DND-41 (cell line): ENCODE measurements at regions not wholly inside any gene's neighbourhood (a gene's known extent, or its start where the extent isn't known, plus 50 kb on each side); places are given as distances from the start of the nearest gene placed in this dataset.

Experiments used
- ATAC-seq: fragments of 200-7000 bp; cut with Tn5 transposase; 3 replicates; pipeline ENCODE4 v1.9.1; 2021; ENCODE audit warnings: low read depth; ENCODE audit not compliant: insufficient read depth
- DNase-seq: peaks from one replicate; pipeline ENCODE4 v3.0.0-alpha.2; 2020
- H2AFZ ChIP-seq: 2 replicates; pipeline ENCODE4 v1.6.0; 2012; ENCODE audit warnings: low read depth, low read length
- H3K27ac ChIP-seq: 2 replicates; pipeline ENCODE4 v1.5.1; 2012; ENCODE audit warnings: low read length, inconsistent platforms
- H3K27me3 ChIP-seq: fragments of 200-600 bp; sonication (generic); 2 replicates; pipeline ENCODE4 v1.6.0; 2012; ENCODE audit warnings: low read length, mild to moderate bottlenecking, inconsistent platforms; ENCODE audit not compliant: insufficient read depth, poor library complexity
- H3K36me3 ChIP-seq: 2 replicates; pipeline ENCODE4 v1.5.1; 2012; ENCODE audit warnings: low read length, inconsistent platforms; ENCODE audit not compliant: insufficient read depth
- H3K4me1 ChIP-seq: 2 replicates; pipeline ENCODE4 v1.5.1; 2012; ENCODE audit warnings: mild to moderate bottlenecking, low read length; ENCODE audit not compliant: insufficient read depth
- H3K4me2 ChIP-seq: 2 replicates; pipeline ENCODE4 v1.6.0; 2012; ENCODE audit warnings: mild to moderate bottlenecking, moderate library complexity, low read length, inconsistent platforms; ENCODE audit not compliant: insufficient read depth
- H3K4me3 ChIP-seq, 2 experiments: fragments of 200-600 bp in 1 of 2; shearing (Covaris generic) in 1 of 2; 2 replicates each; pipeline ENCODE4 v1.5.1; 2012 to 2016; ENCODE audit warnings: inconsistent platforms in 2 of 2, low read length in 2 of 2, mild to moderate bottlenecking in 2 of 2, low read depth in 1 of 2, moderate library complexity in 1 of 2
- H3K79me2 ChIP-seq: 2 replicates; pipeline ENCODE4 v1.6.0; 2012; ENCODE audit warnings: low read length, inconsistent platforms; ENCODE audit not compliant: insufficient read depth
- H3K9ac ChIP-seq: 2 replicates; pipeline ENCODE4 v1.6.0; 2012; ENCODE audit warnings: low read depth, mild to moderate bottlenecking, inconsistent platforms, low read length, moderate library complexity
- H3K9me3 ChIP-seq: 2 replicates; pipeline ENCODE4 v1.5.1; 2012; ENCODE audit warnings: low read length, moderate library complexity, mild to moderate bottlenecking, inconsistent platforms; ENCODE audit not compliant: insufficient read depth, severe bottlenecking
- H4K20me1 ChIP-seq: 2 replicates; pipeline ENCODE4 v1.6.0; 2012; ENCODE audit warnings: low read length; ENCODE audit not compliant: insufficient read depth
- EZH2 ChIP-seq: IDR thresholded peaks from 3 replicates; pipeline ENCODE4 v1.6.1; 2012; ENCODE audit warnings: borderline replicate concordance, low read depth, mild to moderate bottlenecking, moderate library complexity, low read length, inconsistent platforms; ENCODE audit not compliant: severe bottlenecking
- TF ChIP-seq, protein P1 (sequence below): IDR thresholded peaks from 2 replicates; pipeline ENCODE4 v1.5.1; 2012; ENCODE audit warnings: borderline replicate concordance, low read length, moderate library complexity, mild to moderate bottlenecking; ENCODE audit not compliant: poor library complexity, severe bottlenecking; ENCODE audit errors: extremely low read depth

GRCh38 chr3:82145742-82146141, 384.3 kb upstream of the GBE1 start:
- Histone ChIP-seq H3K9ac (no peak overlapping the region), H3K4me2 (no peak overlapping the region), H3K4me3 (no peak overlapping the region), H3K27me3 (no peaks in the 10 kb centered on the region), H4K20me1 (no peaks in the 10 kb centered on the region), H3K4me1 (no peaks in the 10 kb centered on the region), H3K27ac (no peak overlapping the region), H2AFZ (no peak overlapping the region), H3K36me3 (no peaks in the 10 kb centered on the region), H3K9me3 (no peaks in the 10 kb centered on the region), H3K79me2 (no peaks in the 10 kb centered on the region)
- TF ChIP-seq, protein P1, sequence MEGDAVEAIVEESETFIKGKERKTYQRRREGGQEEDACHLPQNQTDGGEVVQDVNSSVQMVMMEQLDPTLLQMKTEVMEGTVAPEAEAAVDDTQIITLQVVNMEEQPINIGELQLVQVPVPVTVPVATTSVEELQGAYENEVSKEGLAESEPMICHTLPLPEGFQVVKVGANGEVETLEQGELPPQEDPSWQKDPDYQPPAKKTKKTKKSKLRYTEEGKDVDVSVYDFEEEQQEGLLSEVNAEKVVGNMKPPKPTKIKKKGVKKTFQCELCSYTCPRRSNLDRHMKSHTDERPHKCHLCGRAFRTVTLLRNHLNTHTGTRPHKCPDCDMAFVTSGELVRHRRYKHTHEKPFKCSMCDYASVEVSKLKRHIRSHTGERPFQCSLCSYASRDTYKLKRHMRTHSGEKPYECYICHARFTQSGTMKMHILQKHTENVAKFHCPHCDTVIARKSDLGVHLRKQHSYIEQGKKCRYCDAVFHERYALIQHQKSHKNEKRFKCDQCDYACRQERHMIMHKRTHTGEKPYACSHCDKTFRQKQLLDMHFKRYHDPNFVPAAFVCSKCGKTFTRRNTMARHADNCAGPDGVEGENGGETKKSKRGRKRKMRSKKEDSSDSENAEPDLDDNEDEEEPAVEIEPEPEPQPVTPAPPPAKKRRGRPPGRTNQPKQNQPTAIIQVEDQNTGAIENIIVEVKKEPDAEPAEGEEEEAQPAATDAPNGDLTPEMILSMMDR: no peak
- no peak for TF ChIP-seq EZH2
- no peak for ATAC-seq
- DNase-seq: no peak

GRCh38 chr3:82144811-82145210, 383.4 kb upstream of the GBE1 start:
- no peaks in the 10 kb centered on the region for H3K9me3 ChIP-seq
- no peaks in the 10 kb centered on the region for H3K4me1 ChIP-seq
- H4K20me1 ChIP-seq: no peaks in the 10 kb centered on the region
- DNase-seq (no peak), ATAC-seq (no peak)
- H3K36me3 ChIP-seq: no peaks in the 10 kb centered on the region
- no peak overlapping the region for H3K27ac ChIP-seq
- TF ChIP-seq, protein P1: no peak
- no peak for TF ChIP-seq EZH2
- no peak overlapping the region for H3K4me3 ChIP-seq
- no peaks in the 10 kb centered on the region for H3K27me3 ChIP-seq
- H3K4me2 ChIP-seq: no peak overlapping the region
- no peak overlapping the region for H3K9ac ChIP-seq
- H3K79me2 ChIP-seq: no peaks in the 10 kb centered on the region
- H2AFZ ChIP-seq: no peak overlapping the region

GRCh38 chr3:82143661-82144412, 382.4 kb upstream of the GBE1 start:
- peaks cover 8% of the 10 kb centered on the region for H3K9me3 ChIP-seq
- no peak overlapping the region for H2AFZ ChIP-seq
- no peaks in the 10 kb centered on the region for H3K79me2 ChIP-seq
- no peaks in the 10 kb centered on the region for H3K27me3 ChIP-seq
- H3K9ac ChIP-seq: no peak overlapping the region
- no peaks in the 10 kb centered on the region for H3K4me1 ChIP-seq
- no peaks in the 10 kb centered on the region for H4K20me1 ChIP-seq
- ATAC-seq (no peak), DNase-seq (no peak)
- no peak overlapping the region for H3K4me3 ChIP-seq
- H3K27ac ChIP-seq: no peak overlapping the region
- no peaks in the 10 kb centered on the region for H3K36me3 ChIP-seq
- no peak overlapping the region for H3K4me2 ChIP-seq
- TF ChIP-seq, protein P1: no peak
- TF ChIP-seq EZH2: no peak

DNA sequence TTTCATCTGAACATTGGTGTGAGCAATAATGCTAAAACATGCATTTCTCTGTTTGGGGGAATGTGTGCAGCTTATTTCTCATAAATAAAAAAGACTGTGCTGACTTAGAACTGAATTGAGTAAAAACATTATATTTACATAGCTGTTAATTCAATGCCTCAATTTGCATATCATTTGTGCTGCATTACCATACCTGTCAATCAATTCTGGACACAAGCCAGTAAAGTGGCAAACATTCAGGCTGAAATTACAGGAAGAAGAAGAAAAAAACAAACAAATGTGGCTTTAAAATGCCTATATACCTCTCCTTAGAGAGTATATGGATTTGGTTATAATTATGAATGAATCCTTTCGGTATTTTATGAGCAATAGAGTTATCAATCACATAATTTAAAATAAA, 380.1 kb upstream of the GBE1 start:
- H3K4me1 ChIP-seq: no peaks in the 10 kb centered on the region
- no peaks in the 10 kb centered on the region for H3K36me3 ChIP-seq

More for the DNA sequence above, 380.1 kb upstream of the GBE1 start:
- no peak for ATAC-seq
- Histone ChIP-seq H3K4me3 (no peak overlapping the region), H3K9ac (no peak overlapping the region), H2AFZ (no peak overlapping the region), H3K4me2 (no peak overlapping the region), H3K79me2 (no peaks in the 10 kb centered on the region), H4K20me1 (no peaks in the 10 kb centered on the region), H3K27me3 (no peaks in the 10 kb centered on the region), H3K9me3 (peaks cover 10% of the 10 kb centered on the region), H3K27ac (no peak overlapping the region)
- no peak for DNase-seq
- TF ChIP-seq, protein P1: no peak
- no peak for TF ChIP-seq EZH2
